CD8-positive, alpha-beta memory T cell (primary cell): ENCODE measurements at regions not wholly inside any gene's neighbourhood (a gene's known extent, or its start where the extent isn't known, plus 50 kb on each side); places are given as distances from the start of the nearest gene placed in this dataset.

Source experiments
- CTCF ChIA-PET: fragments of 350-600 bp; sonication (Branson Sonifier 250); formaldehyde crosslinking; loops from one replicate; lab custom pipeline; 2021; ENCODE audit warnings: antibody characterized with exemption; lab: Charles Lee
- POLR2A ChIA-PET: fragments of 350-600 bp; sonication (Branson Sonifier 250); formaldehyde crosslinking; loops from one replicate; lab custom pipeline; 2021; ENCODE audit warnings: antibody characterized with exemption; lab: Charles Lee
- DNase-seq, 5 donors: peaks; one replicate each; pipeline versions ENCODE4 v3.0.0 to v3.0.0-alpha.2; 2020 to 2022; ENCODE audit warnings: mixed read lengths in 1 of 5
- H3K27ac ChIP-seq: one replicate; pipeline ENCODE4 v1.7.0; 2013; ENCODE audit warnings: low read depth, mild to moderate bottlenecking, low read length, moderate library complexity
- H3K27me3 ChIP-seq: 2 replicates; pipeline ENCODE4 v1.7.0; 2013; ENCODE audit warnings: low read length, mild to moderate bottlenecking; ENCODE audit not compliant: insufficient read depth, poor library complexity, severe bottlenecking
- H3K36me3 ChIP-seq: 2 replicates; pipeline ENCODE4 v1.7.0; 2013; ENCODE audit warnings: mild to moderate bottlenecking, low read length, moderate library complexity; ENCODE audit not compliant: insufficient read depth
- H3K4me1 ChIP-seq: 2 replicates; pipeline ENCODE4 v1.7.0; 2013; ENCODE audit warnings: mild to moderate bottlenecking, low read length, moderate library complexity; ENCODE audit not compliant: insufficient read depth
- H3K4me3 ChIP-seq: 2 replicates; pipeline ENCODE4 v1.7.0; 2013; ENCODE audit warnings: mild to moderate bottlenecking, low read length
- H3K9me3 ChIP-seq: 2 replicates; pipeline ENCODE4 v1.7.0; 2013; ENCODE audit warnings: mild to moderate bottlenecking, low read length
- H3K27ac Mint-ChIP-seq, 8 donors: one replicate each; pipeline ENCODE4 v1.8.0; 2020 to 2021; ENCODE audit warnings: mixed read lengths in 8 of 8, mild to moderate bottlenecking in 6 of 8, inconsistent platforms in 3 of 8, moderate library complexity in 3 of 8
- H3K27me3 Mint-ChIP-seq, 2 donors: one replicate each; pipeline ENCODE4 v1.8.0; 2020 to 2021; ENCODE audit warnings: mixed read lengths in 2 of 2, mild to moderate bottlenecking in 1 of 2, moderate library complexity in 1 of 2
- H3K36me3 Mint-ChIP-seq, 3 donors: one replicate each; pipeline ENCODE4 v1.8.0; 2020 to 2021; ENCODE audit warnings: mixed read lengths in 3 of 3, inconsistent platforms in 1 of 3, mild to moderate bottlenecking in 1 of 3
- H3K4me1 Mint-ChIP-seq, 3 donors: one replicate each; pipeline ENCODE4 v1.8.0; 2020 to 2021; ENCODE audit warnings: mixed read lengths in 3 of 3, inconsistent platforms in 1 of 3, mild to moderate bottlenecking in 1 of 3
- H3K4me3 Mint-ChIP-seq, 7 donors: one replicate each; pipeline ENCODE4 v1.8.0; 2020 to 2021; ENCODE audit warnings: mixed read lengths in 7 of 7, mild to moderate bottlenecking in 6 of 7, moderate library complexity in 4 of 7, inconsistent platforms in 2 of 7
- H3K9me3 Mint-ChIP-seq, 5 donors: one replicate each; pipeline ENCODE4 v1.8.0; 2020 to 2022; ENCODE audit warnings: mixed read lengths in 5 of 5, mild to moderate bottlenecking in 3 of 5, moderate library complexity in 2 of 5, inconsistent platforms in 1 of 5

- POLR2A ChIA-PET: no interaction called here
- Histone ChIP-seq H3K27me3 (no peaks in the 10 kb centered on the region), H3K4me3 (no peak overlapping the region), H3K4me1 (no peaks in the 10 kb centered on the region), H3K9me3 (no peaks in the 10 kb centered on the region), H3K36me3 (no peaks in the 10 kb centered on the region), H3K27ac (no peak overlapping the region)
- DNase-seq: no peak
- H3K27ac Mint-ChIP-seq: no peak overlapping the region
- H3K4me1 Mint-ChIP-seq: peaks cover 0 to 4% (median 0%) of the 10 kb centered on the region in 3 donors
- peaks cover 0 to 1% (median 0%) of the 10 kb centered on the region in 3 donors for H3K36me3 Mint-ChIP-seq
- no peak overlapping the region for H3K4me3 Mint-ChIP-seq
- H3K27me3 Mint-ChIP-seq: peaks cover 0 to 2% of the 10 kb centered on the region in 2 donors
- H3K9me3 Mint-ChIP-seq: no peaks in the 10 kb centered on the region
- CTCF ChIA-PET: no interaction called here
Measured at GRCh38 chr10:3685384-3685783, 99.6 kb downstream of the KLF6 start.

GRCh38 chr10:3684891-3685290 lies 100.1 kb downstream of the KLF6 start:
- no peak overlapping the region for H3K27ac Mint-ChIP-seq

GRCh38 chr10:3683560-3683959 lies 101.4 kb downstream of the KLF6 start:
- Mint-ChIP-seq H3K27me3 (peaks cover 0 to 4% of the 10 kb centered on the region in 2 donors), H3K4me3 (no peak overlapping the region), H3K36me3 (peaks cover 0 to 1% (median 0%) of the 10 kb centered on the region in 3 donors), H3K9me3 (no peaks in the 10 kb centered on the region), H3K27ac (no peak overlapping the region), H3K4me1 (peaks cover 0 to 4% (median 0%) of the 10 kb centered on the region in 3 donors)
- Histone ChIP-seq H3K27me3 (no peaks in the 10 kb centered on the region), H3K4me1 (no peaks in the 10 kb centered on the region), H3K9me3 (no peaks in the 10 kb centered on the region), H3K36me3 (no peaks in the 10 kb centered on the region), H3K4me3 (no peak overlapping the region), H3K27ac (no peak overlapping the region)
- ChIA-PET CTCF (no interaction called here), POLR2A (no interaction called here)
- DNase-seq: no peak

More at GRCh38 chr10:3684891-3685290, 100.1 kb downstream of the KLF6 start:
- Histone ChIP-seq H3K27me3 (no peaks in the 10 kb centered on the region), H3K9me3 (no peaks in the 10 kb centered on the region), H3K4me3 (no peak overlapping the region), H3K4me1 (no peaks in the 10 kb centered on the region), H3K27ac (no peak overlapping the region), H3K36me3 (no peaks in the 10 kb centered on the region)
- ChIA-PET POLR2A (no interaction called here), CTCF (no interaction called here)
- Mint-ChIP-seq H3K4me1 (peaks cover 0 to 4% (median 0%) of the 10 kb centered on the region in 3 donors), H3K9me3 (no peaks in the 10 kb centered on the region), H3K36me3 (peaks cover 0 to 1% (median 0%) of the 10 kb centered on the region in 3 donors), H3K4me3 (no peak overlapping the region), H3K27me3 (peaks cover 0 to 4% of the 10 kb centered on the region in 2 donors)
- no peak for DNase-seq

DNA sequence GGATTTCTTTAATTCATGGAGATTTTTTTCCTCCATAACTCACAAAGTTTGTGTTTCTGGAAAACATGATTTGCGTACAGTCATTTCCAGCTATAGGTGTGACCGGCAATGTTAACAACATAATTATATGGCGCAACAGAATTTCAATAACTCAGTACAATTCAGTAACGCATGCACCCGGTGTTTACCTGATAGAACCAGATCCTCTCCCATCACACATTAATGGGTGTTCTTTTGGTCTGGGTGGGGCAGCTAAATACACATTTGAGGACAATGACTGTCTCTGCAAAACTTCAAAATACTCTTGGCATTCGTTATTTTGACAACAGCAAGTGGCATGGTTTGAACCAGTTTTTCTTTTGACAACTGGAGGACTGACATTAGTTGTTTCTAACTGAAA lies 102.3 kb downstream of the KLF6 start:
- Histone ChIP-seq H3K4me3 (no peak overlapping the region), H3K9me3 (no peaks in the 10 kb centered on the region), H3K27me3 (no peaks in the 10 kb centered on the region), H3K27ac (no peak overlapping the region), H3K4me1 (no peaks in the 10 kb centered on the region), H3K36me3 (no peaks in the 10 kb centered on the region)
- Mint-ChIP-seq H3K27ac (no peak overlapping the region), H3K4me3 (no peak overlapping the region), H3K27me3 (peaks cover 0 to 4% of the 10 kb centered on the region in 2 donors), H3K36me3 (peaks cover 0 to 1% (median 0%) of the 10 kb centered on the region in 3 donors), H3K9me3 (no peaks in the 10 kb centered on the region), H3K4me1 (peaks cover 0 to 4% (median 0%) of the 10 kb centered on the region in 3 donors)
- no peak for DNase-seq
- ChIA-PET CTCF (no interaction called here), POLR2A (no interaction called here)

- Mint-ChIP-seq H3K9me3 (no peaks in the 10 kb centered on the region), H3K27ac (no peak overlapping the region), H3K4me1 (peaks cover 0 to 4% (median 0%) of the 10 kb centered on the region in 3 donors), H3K4me3 (no peak overlapping the region), H3K27me3 (peaks cover 0 to 4% of the 10 kb centered on the region in 2 donors), H3K36me3 (peaks cover 0 to 1% (median 0%) of the 10 kb centered on the region in 3 donors)
- no peaks in the 10 kb centered on the region for H3K36me3 ChIP-seq
- no peak overlapping the region for H3K4me3 ChIP-seq
- H3K27ac ChIP-seq: no peak overlapping the region
- no peaks in the 10 kb centered on the region for H3K4me1 ChIP-seq
- POLR2A ChIA-PET: no interaction called here
- no peaks in the 10 kb centered on the region for H3K9me3 ChIP-seq
- CTCF ChIA-PET: no interaction called here
- no peak for DNase-seq
- no peaks in the 10 kb centered on the region for H3K27me3 ChIP-seq
Measured at GRCh38 chr10:3681642-3682554, 103.1 kb downstream of the KLF6 start.

- ChIA-PET POLR2A (no interaction called here), CTCF (no interaction called here)
- Histone ChIP-seq H3K4me3 (no peak overlapping the region), H3K4me1 (no peaks in the 10 kb centered on the region), H3K36me3 (no peaks in the 10 kb centered on the region), H3K27me3 (no peaks in the 10 kb centered on the region), H3K9me3 (no peaks in the 10 kb centered on the region), H3K27ac (no peak overlapping the region)
- Mint-ChIP-seq H3K27me3 (peaks cover 0 to 4% of the 10 kb centered on the region in 2 donors), H3K27ac (no peak overlapping the region), H3K4me3 (no peak overlapping the region), H3K36me3 (peaks cover 0 to 1% (median 0%) of the 10 kb centered on the region in 3 donors), H3K9me3 (no peaks in the 10 kb centered on the region), H3K4me1 (peaks cover 0 to 4% (median 0%) of the 10 kb centered on the region in 3 donors)
- DNase-seq: no peak
Measured at GRCh38 chr10:3679950-3680629, 104.9 kb downstream of the KLF6 start.

DNA sequence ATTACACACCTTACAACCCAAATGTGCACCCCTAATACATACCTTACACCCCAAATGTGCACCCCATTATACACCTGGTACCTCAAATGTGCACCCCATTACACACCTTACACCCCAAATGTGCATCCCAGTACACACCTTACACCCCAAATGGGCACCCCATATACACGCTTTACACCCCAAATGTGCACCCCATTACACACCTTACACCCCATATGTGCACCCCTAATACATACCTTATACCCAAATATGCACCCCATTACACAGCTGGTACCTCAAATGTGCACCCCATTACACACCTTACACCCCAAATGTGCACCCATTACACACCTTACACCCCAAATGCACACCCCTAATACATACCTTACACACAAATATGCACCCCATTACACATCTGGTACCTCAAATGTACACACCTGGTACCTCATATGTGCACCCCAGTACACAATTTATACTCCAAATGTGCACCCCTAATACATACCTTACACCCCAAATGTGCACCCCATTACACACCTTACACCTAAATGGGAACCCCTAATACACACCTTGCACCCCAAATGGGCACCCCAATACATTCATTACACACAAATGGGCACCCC lies 106.3 kb downstream of the KLF6 start:
- no peak overlapping the region for H3K4me3 Mint-ChIP-seq

More for the DNA sequence above, 106.3 kb downstream of the KLF6 start:
- Mint-ChIP-seq H3K27me3 (peaks cover 0 to 4% of the 10 kb centered on the region in 2 donors), H3K27ac (no peak overlapping the region), H3K36me3 (no peaks in the 10 kb centered on the region), H3K9me3 (no peaks in the 10 kb centered on the region), H3K4me1 (no peaks in the 10 kb centered on the region)
- no peaks in the 10 kb centered on the region for H3K27me3 ChIP-seq
- H3K36me3 ChIP-seq: no peaks in the 10 kb centered on the region
- H3K4me1 ChIP-seq: no peaks in the 10 kb centered on the region
- no peaks in the 10 kb centered on the region for H3K9me3 ChIP-seq
- no peak for DNase-seq
- ChIA-PET POLR2A (no interaction called here), CTCF (no interaction called here)
- no peak overlapping the region for H3K27ac ChIP-seq
- H3K4me3 ChIP-seq: no peak overlapping the region
